GM21528 (cell line): ENCODE measurements at regions not wholly inside any gene's neighbourhood (a gene's known extent, or its start where the extent isn't known, plus 50 kb on each side); places are given as distances from the start of the nearest gene placed in this dataset.

Experiments
- ATAC-seq: cut with Tn5 transposase; IDR thresholded peaks from one replicate; pipeline ENCODE4 v1.9.1; 2021; ENCODE audit warnings: mild to moderate bottlenecking, moderate library complexity; ENCODE audit not compliant: unreplicated experiment, low FRiP score

DNA sequence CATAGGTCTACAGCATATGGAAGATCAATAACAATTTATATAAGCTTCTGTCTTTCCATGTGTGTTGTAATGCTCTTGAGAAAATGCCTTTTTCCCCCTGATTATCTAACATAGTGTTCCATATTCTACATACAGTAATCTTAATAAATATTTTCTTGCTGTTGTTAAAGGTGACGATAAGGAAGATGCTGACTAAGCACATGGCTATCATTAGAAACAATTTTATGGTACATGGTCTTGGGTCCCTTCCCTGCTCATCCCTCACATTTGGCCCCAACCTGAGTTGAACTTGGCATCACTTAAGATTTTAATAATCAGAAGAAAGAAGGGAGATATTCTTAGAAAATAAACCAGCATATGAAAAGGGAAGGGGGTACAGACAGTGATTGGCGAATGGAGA, 382.1 kb upstream of the CDH20 start:
- ATAC-seq, result no peak

DNA sequence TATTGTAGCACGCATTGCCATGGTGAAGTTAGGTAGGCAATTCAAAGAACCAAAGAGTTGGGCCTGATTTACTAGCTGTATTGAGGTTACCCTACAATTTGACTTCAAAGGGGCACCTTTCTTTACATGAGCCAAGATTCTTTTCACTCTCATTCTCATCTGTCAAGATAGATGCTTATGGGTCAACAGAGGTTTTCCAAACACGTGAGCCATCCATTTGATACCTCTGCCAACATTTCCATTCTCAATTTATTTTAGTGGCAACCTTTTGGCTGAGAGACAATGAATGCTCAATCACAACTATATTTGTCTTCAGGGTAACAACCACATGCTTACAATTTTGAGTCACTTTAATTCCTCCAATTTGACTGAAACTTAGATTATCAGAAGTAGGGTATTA, 370.6 kb upstream of the CDH20 start:
- ATAC-seq, result no peak

DNA sequence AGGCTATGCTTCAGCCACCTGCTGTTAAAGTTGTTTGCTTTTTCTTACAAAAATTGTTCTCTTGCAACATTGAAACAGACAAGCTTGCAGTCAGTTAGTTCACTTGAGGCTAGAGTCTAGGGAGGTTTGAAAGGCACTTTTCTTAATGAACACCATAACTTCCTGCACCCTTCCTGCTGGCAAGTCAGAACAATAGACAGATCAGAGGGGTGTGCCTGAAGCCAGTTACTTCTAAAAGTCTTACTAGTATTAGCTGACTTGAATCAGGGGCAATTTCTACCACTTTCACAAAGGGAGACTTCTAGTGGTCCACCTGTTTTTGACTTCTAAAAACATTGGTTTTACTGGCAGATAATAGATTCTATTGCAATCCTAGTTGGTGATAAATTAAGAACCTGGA, 367.4 kb upstream of the CDH20 start:
- no peak for ATAC-seq

DNA sequence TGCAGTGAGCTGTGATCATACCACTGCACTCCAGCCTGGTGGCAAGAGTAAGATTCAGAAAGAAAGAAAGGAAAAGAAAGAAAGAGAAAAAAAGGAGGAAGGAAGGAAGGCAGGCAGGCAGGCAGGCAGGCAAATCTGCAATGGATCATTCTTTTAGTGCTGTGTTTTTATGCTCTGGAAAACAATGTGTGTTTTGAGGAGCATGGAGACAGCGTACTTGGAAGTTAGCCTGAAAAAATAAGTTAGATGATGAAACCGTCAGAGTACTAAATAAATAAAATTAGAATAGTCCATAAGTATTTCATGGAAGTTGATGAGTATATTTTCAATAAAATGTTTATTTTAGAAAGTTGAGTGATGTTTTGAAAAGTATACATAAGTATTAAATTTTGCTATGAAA, 366.4 kb upstream of the CDH20 start:
- no peak for ATAC-seq

DNA sequence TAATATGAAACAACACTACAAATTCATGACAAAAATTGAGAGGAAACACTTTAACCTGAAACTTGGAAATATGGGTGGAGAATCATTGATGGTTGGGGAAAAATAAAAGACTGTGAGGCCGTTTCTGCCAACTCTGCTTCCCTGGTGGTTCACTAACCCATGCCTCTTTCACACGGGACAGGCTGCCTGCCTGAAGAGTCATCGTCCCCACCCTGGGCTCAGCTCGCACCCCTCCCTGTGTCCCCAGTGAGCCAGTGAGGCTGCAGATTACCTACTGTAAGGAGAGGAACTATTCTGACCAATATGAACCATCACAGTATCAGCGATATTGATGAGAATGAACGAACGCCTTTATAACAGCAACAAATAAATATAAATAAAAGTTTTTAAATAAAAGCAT, 357.8 kb upstream of the CDH20 start:
- no peak for ATAC-seq

DNA sequence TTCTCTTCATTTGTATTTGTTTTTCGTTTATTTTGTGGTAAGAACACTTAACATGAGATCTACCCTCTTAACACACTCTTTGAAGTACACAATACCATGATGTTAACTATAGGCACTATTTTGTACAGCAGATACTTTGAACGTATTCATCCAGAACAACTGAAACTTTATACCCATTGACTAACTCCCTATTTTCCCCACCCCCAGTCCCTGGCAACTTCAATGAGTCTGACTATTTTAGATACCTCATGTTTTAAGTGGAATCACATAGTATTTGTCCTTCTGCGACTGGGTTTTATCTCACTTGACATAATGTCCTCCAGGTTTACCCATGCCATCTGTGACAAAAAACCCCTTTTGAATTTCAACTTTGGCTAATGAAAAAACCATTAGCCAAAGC, 356.3 kb upstream of the CDH20 start:
- no peak for ATAC-seq

DNA sequence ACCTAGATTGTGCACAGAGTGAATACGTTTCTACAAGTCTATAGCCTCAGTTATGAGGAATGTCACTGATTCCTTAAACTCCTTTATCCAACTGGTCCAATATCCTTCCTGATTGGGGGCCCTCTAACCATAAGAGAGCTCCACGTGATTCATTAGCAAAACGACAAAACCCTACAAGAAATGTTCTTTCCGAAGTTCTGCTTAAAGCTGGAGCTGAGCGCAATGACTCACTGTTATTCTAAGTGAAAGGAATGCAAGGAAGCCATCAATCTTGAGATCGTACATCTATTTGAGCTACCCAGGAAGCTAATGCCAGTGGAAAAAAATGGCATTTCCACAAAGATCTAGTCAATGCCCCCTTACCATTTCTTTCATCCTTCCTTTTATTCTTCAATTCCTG, 354.9 kb upstream of the CDH20 start:
- no peak for ATAC-seq

DNA sequence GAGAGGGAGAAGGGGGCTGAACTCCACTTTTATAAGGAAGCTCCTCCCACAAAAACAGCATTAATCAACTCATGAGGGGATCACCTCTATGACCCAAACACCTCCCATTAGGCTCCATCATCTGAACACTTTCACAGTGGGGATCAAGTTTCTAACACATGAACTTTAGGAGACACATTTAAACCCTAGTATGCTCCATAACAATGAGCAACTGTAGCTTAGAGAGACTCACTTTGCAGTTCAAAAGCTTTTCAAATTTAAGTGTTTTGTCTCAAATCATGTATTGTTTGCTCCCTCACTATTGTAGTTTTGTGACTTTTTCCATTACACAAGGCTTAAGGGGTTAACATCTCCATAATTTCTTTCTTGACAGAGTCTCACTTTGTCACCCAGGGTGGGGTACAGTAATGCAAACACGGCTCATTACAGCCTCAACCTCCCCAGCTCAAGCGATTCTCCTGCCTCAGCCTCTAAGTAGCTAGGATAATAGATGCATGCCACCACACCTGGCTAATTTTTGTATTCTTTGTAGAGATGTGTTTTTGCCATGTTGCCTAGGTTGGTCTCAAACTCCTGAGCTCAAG, 352.7 kb upstream of the CDH20 start:
- ATAC-seq, result no peak

DNA sequence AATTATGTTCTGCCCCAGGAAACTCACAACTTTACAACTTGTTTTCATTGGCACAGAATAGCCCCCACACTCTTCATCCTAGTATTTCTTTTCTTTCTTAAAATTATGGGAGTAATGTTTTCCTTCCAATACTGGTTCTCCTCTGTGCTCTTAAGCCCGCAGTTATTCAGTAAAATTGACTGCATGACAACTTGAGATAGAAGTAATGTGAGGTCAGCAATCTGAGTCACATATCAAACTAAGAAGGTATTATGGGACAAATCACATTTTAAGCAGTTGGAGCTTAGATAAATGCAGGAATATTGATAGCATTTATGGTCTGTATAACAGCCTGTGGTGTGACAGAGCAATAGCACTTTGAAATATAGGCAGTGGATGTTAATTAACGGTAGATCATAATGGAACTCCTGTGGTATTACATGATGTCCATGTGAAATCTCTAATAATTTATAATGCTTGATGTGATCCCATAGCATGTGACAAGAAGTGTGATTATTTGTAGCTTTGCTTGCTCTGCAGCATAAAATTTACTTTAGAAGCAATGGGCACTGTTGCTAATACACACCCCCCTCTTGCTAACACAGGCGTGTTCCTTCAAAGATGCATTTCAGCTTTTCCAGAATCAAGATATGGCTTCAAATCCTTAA, 351.4 kb upstream of the CDH20 start:
- ATAC-seq, result no peak

DNA sequence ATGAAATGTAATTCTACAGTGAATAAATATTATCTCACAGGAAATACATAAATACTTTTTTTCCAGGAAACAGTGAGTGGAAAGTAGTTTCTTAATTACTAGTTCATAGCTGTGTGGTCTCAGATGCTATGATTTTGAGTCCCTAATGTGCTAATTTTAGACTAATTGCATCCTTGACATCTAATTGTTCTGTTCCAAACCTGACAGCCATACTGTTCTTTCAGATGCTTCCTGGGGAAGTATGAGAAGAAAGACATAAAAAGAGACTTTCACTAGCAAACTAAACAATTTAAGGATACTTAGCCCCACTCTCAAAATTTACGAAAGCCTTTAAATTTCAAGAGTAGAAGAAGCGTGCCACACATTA, 350.9 kb upstream of the CDH20 start:
- no peak for ATAC-seq

DNA sequence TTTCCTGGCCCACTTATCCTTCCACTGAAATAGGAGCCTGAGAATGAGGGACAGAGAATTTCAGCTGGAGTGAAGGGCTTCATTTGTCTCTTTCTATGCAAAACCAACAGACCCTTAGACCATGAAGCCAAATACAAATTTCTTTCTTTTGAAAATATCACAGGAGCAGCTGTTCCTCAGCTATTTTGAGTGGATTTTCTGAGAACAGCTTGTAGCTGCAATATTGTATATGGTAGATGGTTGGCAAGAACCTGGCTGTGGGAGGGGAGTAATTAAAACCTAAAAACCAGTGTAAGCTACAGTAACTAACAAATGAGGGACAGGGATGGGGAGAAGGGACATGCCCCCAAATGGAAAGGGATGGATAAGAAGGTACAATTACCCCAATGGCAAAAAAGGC, 350.3 kb upstream of the CDH20 start:
- ATAC-seq, result no peak

DNA sequence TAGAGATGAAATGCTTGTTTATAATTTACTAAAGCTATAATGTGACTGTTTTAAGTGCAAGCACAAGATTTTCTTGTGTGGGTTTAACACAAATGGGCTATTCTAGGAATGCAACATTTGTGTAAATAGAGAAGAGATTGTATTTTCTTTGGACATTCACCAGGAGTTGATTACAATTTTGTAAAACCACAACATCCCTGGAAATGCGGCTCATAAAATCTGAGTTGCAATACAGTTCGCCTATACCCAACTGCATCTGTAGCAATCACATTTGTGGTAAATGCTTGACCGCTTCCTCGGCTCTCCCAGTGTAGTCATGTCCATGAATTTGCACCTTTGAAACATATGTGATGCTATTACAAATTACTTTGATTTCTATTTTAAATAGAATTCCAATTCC, 348.7 kb upstream of the CDH20 start:
- no peak for ATAC-seq

DNA sequence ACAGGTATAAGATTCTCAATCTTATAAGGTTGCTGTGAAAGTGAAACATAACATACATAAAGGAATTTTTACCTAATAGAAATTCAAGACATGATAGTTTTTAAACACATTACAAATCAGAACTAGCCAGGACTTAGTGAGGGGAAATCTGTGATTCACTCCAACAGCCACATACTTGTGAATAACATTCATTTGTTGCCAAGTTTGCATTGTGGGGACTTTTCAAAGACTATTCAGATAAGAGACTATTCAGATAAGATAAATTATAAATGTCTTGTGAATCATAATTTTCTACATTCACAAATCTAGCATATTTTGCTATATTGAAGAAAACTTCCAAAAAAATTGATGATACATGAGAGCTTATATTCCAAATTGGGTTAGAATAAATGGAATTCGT, 345.3 kb upstream of the CDH20 start:
- no peak for ATAC-seq

DNA sequence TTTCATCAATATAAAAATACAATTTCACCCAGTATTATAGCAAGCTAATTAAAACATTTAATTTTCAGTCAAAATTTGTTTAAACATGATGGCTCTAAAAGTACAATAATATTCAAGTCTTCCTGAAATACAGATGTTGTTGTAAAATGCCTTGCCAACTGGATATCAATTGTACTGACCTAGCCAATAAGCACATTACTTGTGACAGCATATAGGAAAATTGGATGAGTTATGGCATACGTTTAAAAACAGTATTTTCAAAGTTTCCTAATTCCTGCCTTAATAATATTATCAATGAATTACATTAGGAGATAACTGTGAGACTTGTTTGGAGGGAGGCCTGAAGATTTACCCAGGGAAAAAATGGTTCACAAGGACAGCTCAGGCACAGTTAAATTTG, 336.9 kb upstream of the CDH20 start:
- no peak for ATAC-seq

DNA sequence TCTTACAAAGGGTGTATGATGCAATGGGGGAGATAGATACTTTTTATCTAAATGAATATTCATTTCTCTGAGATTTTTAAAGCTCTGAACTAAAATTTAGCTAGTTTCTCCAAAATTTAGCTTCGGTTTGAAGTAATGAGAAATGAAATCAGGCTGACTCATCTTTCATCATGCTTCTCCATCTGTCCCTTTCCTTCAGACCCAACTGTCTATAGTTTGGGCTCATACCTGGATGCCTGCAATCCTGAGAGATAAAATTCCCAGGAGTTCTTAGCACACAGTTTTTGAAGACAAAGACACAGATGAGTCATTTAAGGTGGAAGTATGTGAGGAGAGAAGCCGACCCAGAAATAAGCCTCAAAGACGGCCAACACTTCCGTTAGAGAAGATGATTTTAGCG, 336.4 kb upstream of the CDH20 start:
- ATAC-seq, result no peak

DNA sequence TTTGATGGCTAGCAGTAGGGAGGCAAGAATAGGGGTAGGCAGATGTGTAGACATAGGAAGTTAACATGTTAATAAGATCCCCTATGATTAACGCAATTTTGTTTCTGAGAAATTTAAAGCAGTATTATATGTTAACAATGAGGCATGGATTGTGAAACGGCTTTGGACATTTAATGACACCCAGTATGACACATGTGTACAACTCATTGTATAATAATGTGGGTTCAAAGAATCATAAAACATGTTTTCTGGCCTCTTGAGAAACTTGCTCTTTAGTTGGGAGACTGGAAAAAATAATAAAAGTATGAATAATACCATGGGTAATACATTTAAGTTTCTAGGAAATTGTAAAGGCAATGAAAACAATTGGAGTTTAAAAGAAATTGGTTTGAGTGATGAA, 332.1 kb upstream of the CDH20 start:
- ATAC-seq, result no peak

DNA sequence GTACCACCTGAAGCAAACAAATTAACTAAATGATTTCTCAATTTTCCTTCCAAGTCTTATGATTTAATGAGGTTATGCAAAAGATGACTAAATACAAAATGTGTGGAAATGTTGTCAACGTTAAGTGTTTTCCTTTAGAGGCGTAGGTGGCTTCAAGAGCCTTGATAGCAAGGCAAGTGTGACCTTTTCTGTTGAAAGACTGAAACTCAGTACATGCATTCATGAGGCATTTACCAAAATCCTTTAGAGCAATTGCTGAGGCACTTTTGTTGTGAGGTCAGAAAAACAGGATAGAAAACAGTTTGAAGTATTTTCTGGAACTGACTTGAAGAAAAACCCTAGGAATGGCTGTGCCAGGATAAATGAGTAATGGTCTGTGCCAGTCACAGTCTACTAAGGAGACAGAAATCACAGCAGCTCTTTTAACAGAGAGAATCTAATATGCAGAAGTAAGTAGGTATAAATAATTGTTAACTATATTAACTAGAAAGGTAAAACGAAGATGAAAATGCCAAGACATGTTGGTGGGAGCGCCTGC, 326.5 kb upstream of the CDH20 start:
- no peak for ATAC-seq

DNA sequence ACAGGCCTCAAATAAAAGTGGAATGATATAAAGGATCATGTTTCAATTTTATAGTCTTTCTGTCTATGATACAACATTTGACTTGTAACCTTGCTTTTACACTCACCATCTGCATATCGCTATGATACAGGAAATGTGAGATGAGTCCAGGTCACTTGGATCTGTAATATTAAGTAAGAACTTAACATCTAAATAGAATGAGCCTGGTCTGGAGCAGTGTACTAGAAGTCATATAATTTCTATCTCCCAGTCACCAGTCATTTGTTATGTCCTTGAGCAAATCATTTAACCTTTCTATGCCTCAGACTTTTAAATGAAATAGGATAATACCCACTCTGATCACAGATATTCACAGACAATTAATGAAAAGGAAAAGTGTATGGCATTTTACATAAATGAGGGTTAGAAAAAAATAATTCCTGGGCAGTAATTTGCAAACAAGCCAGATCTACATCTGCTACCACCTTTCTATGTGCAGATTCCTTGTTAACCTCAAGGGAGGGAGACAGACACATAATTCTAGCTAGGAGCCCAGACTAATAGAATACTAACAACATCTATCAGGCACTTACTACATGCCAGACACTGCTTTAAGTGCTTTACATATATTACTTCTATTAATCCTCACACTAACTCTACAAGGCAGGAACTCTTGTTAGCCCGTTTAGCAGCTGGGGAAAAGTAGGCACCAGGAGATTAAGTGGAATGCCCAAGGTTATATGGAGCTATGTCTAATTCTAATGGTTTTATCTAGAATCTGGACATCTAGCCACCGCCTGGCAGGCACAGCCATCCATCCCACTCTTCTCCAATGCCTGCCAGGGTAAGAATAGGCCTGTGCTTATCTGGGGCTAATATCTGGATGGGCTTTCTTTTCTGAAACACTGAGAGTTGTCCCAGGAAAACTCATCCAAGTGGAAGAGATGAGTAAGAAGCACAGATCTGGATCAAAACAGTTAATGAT, 313.6 kb upstream of the CDH20 start:
- ATAC-seq, result no peak

DNA sequence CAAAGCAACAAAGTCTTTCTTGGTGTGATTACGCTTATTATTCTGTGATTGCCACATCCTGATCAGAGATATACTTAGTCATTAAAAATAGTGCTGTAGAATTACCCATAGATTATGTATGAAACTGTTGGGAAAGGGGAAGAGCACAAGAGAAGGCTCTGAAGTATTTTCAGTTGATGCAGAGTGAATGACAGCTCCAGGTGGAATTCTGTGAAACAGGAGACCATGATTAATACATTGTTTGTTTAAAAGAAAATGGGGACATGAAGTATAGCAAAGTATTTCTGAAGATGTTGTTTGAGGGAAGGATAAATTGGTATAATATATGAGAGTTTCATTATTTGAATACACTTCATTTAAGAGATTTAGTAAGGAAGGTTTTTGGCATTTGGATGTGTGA, 307.6 kb upstream of the CDH20 start:
- no peak for ATAC-seq

DNA sequence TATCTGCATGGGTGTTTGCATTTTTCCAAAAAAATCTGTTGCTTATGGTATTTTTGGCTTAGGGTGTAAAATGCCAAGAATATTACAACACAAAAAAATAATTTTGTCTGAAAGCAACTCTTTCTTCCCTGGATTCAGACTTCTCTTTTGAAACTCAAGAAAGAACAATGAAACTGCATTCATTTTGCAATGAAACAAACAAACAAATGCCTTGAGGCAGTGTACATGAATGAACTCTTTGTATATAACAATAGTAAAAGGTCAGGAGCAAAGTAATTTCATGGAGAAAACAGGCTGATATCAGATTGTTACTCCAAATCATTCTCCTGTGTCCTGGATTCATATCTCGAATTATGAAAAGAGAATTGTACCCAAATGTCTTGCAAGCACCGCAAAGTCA, 301.6 kb upstream of the CDH20 start:
- no peak for ATAC-seq

DNA sequence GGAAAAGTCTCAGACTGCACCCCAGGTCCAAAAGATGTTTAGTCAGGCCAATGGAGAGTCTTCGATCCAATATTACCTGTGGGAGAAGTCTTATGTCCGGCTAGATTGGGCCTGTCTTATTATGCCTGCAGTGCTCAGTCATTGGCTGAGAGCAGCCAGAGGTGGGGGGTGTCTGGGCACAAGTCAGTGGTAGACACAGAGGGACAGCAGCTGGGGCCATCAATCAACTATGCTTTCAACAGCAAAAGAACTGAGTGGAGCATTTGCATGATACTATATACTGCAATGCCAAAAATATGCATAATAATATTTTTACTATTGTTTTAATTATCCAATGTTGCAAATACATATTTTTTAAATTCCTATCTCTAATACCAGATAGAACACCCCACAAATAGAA, 298.6 kb upstream of the CDH20 start:
- ATAC-seq, result no peak

DNA sequence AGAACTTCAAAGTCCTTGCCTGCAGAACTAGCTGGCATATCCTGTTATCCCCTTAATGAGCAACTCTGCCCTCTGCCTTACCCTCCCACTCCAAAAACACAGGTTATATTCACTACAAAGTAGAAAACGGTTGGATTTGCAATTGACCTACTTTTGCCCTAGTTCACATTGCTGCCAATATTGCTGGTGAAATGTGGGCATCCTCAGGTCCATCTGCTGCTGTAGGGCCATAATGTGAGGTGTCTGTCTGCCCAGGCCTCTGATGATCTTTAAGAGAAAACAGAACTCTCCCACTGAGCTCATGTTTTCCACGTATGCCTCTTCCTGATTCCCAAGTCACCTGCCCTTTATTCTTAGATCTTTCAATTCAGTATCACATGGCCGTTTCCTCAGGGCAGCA, 294.0 kb upstream of the CDH20 start:
- no peak for ATAC-seq
